PFSK-1 (cell line): ENCODE measurements at regions not wholly inside any gene's neighbourhood (a gene's known extent, or its start where the extent isn't known, plus 50 kb on each side); places are given as distances from the start of the nearest gene placed in this dataset.

ENCODE experiments used
- FOXP2 ChIP-seq: optimal IDR thresholded peaks from 2 replicates; pipeline ENCODE3; 2011; ENCODE audit warnings: borderline replicate concordance, control low read depth, inconsistent platforms; ENCODE audit not compliant: insufficient read depth; ENCODE audit errors: extremely low read length, extremely low read depth
- POLR2AphosphoS5 ChIP-seq: IDR thresholded peaks from 2 replicates; pipeline ENCODE4 v1.6.1; 2012; ENCODE audit warnings: low read depth, mild to moderate bottlenecking, control low read depth, low read length, moderate library complexity
- REST ChIP-seq, 2 experiments: IDR thresholded peaks; 2 replicates each; pipeline versions ENCODE4 v1.6.1 to v1.8.0; 2011 to 2012; ENCODE audit warnings: low read depth in 2 of 2, low read length in 2 of 2, control low read depth in 1 of 2, inconsistent platforms in 1 of 2, mild to moderate bottlenecking in 1 of 2, moderate library complexity in 1 of 2; ENCODE audit not compliant: insufficient read depth in 1 of 2
- SIN3A ChIP-seq: IDR thresholded peaks from 2 replicates; pipeline ENCODE4 v1.6.1; 2012; ENCODE audit warnings: mild to moderate bottlenecking, low read length, moderate library complexity, borderline replicate concordance; ENCODE audit not compliant: insufficient read depth
- TAF1 ChIP-seq: IDR thresholded peaks from 2 replicates; pipeline ENCODE4 v1.6.1; 2012; ENCODE audit warnings: low read length, control low read depth, borderline replicate concordance; ENCODE audit not compliant: insufficient read depth

- TF ChIP-seq REST (IDR thresholded peaks at IDR 0.05; ENCODE audit: insufficient read depth in 1 of 2, low read depth in 2 of 2, low read length in 2 of 2) = no peak
- no peak for TF ChIP-seq POLR2AphosphoS5
- no peak for TF ChIP-seq SIN3A
- TF ChIP-seq TAF1 = no peak
- no peak for TF ChIP-seq FOXP2
These were observed 215.6 kb downstream of the PDCD6IP start for GRCh38 chr3:34013818-34014570.
